CD4-positive, alpha-beta T cell treated with Interferon alpha-2 for 1 hour (primary cell): ENCODE measurements at regions not wholly inside any gene's neighbourhood (a gene's known extent, or its start where the extent isn't known, plus 50 kb on each side); places are given as distances from the start of the nearest gene placed in this dataset.
"Not testable (repeated sequence)": the region's sequence is repeated elsewhere in the genome, so short reads cannot be mapped to it uniquely, and the experiment has no call there.

Source experiments
- DNase-seq, 2 donors: peaks; one replicate each; pipeline ENCODE4 v3.0.0-alpha.2; 2020 to 2022

DNA sequence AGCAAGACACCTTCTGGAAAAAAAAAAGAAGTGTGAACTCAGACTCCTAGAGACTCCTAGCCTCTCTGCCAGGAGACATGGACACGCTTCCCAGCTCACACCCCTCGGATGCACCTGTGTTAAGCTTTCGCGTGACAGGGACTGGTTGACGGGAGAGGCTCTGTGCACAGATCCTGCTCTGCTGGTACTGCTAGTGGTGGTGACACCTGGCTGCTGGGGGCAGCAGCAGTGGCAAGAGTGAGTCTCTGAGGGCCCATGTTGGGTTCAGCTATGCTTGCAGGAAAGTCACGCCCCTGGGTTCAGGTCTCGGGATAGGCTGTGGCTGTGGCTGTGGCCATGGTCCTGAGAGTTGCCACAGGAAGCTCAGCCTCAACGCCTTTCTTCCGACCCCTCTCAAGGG, 81.1 kb downstream of the XRCC2 start:
- DNase-seq: no peak

DNA sequence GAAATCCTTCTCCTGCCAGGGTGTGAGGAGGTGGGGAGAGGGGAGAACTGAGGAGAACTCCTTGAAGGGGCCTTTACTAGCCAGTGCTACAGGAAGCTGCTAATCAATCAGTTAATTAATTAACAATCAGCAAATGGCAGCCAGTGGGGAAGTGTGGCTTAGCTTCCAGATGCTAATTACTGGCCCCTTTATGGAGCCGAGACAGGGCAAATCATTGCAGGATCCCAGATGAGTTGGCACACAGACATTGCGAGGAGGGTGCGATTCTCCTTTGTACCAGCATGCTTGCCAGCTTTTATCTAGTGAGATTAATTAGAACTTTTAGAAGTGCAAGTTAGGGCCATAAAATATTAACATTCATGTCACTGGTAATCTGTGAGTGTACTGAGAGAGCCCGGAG, 84.0 kb downstream of the XRCC2 start:
- no peak for DNase-seq

DNA sequence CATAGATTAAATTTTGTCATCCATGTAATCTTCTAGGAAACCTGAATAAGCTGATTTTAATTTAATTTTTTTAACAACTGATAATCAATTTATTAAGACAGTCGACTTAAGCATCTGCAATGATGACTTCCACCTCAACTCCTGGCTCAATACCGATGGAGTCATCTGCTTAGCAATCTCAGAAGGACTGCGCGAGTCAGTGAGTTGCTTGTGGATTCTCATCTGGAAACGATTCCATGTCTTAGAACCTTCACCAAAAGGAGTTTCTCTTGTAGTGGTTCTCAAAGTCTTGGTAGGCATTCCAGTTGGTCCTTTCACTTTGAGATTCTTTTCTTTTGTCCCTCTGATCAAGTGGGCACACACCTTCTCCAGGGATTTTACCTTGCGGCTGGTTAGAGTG, 85.5 kb downstream of the XRCC2 start:
- DNase-seq: no peak

DNA sequence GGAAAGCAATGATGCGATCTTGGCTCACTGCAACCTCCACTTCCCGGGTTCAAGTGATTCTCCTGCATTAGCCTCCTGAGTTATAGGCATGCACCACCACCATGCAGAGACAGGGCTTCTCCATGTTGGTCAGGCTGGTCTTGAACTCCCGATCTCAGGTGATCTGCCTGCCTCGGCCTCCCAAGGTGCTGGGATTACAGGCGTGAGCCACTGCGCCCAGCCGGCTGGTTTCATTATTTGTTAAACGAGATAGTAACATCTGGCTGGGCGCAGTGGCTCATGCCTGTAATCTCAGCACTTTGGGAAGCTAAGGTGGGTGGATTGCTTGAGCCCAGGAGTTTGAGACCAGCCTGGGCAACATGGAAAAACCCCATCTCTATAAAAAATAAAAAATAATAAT, 86.1 kb downstream of the XRCC2 start:
- not testable (repeated sequence) for DNase-seq

DNA sequence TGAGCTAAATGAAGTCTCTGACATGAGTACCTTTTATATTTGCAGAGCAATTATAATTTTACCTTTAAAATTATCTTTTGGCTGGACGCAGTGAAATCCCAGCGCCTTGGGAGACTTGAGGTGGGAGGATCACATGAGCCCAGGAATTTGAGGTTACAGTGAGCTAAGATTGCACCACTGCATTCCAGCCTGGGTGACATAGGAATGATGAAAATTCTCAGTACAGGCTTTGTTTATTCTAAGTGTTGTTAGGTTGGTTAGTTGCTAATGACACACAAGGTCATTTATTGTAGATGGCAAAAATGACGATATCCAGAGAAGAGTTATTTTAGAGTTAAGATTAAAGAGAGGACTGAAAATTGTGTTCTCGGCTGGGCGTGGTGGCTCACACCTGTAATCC, 87.6 kb downstream of the XRCC2 start:
- no peak for DNase-seq

DNA sequence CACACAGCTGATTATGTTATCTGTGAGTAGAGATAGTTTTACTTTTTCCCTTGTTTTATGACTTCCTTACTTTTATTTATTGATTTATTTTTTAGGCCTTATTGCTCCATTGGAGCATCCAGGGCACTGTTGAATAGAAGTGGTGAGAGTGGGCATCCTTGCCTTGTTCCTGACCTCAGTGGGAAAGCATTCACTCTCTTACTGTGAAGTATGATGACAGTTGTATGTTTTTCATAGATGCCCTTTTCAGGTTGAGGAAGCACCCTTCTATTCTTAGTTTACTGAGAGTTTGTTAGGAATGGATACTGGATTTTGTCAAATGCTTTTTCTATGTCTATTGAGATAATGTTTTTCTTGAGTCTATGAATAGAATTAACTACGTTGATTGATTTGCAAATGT, 88.6 kb downstream of the XRCC2 start:
- DNase-seq: no peak

DNA sequence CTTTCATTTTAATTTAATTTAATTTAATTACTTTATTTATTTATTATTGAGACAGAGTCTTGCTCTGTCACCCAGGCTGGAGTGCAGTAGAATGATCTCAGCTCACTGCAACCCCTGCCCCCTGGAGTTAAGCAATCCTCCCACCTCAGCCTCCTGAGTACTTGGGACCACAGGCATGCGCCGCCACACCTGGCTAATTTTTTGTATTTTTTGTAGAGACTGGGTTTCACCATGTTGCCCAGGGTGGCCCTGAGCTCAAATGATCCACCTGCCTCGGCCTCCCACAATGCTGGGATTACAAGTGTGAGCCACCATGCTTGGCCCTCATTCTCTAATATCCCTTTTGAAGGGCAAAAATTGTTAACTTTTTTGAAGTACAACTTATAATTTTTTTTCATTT, 92.9 kb downstream of the XRCC2 start:
- no peak for DNase-seq

DNA sequence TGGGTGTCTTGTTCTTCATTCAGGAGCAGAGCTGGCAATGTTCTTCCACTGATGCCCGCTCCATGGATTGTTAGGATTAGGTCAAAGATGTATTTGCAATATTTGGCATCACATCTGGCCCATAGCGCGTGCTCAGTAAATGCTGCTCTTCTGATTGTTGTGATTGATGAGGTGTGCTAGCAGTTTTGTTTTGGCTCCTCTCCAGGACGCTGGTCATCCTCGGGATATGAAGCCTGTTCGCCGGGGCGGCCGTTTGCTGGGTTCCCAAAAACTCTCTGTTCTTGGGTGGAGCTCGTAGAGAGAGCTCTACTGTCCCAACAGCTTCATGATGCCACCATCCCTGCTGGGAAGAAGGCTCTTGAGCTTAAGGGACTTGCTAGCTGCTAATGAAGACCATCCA, 96.9 kb downstream of the XRCC2 start:
- no peak for DNase-seq

DNA sequence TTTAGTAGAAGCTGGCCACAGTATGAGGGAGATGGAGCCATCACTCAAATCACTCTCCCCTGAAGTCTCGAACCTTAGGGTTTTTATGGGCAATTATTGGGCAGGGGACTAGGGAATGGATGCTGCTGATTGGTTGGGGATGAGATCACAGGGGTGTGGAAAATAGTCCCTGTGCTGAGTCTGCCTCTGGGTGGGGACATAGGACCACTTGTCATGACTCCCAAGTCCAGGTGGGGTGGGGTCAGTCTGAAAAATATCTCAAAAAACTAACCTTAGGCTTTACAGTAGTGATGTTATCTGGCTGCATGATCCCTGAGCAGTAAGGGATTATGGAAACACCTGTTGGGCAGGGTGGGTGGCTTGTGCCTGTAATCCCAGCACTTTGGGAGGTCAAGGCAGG, 98.6 kb downstream of the XRCC2 start:
- no peak for DNase-seq

DNA sequence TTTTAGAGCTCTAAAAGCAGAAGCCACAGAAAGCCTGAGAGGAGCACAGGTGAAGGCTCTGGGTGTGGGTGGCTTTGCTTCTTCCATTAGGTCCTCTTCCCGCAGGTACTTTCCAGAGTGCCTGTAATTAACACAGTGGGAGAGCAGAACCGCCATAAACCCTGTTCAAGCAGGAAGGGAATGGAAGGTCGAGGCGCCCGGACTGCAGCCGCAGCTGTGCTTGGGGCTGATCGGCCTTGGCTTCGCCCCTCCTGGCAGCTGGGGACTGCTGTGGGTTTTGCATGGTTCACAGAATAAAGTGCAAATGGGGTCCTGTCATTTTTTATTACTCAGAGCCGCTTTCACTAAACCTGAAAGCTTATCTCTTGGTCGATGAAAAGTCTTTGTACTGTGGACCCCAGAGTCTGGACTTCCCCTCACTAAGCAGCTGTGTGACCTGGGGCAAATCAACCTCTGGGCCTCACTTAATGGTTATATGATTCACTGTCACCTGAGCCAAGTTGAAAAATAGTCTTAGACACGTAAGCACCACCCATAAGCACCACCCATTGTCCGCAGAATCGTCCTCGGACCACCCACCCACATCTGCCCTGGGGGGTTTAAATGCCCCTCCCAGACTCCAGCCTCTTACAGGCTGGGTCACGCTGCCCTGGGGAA, 100.9 kb downstream of the XRCC2 start:
- DNase-seq: no peak

DNA sequence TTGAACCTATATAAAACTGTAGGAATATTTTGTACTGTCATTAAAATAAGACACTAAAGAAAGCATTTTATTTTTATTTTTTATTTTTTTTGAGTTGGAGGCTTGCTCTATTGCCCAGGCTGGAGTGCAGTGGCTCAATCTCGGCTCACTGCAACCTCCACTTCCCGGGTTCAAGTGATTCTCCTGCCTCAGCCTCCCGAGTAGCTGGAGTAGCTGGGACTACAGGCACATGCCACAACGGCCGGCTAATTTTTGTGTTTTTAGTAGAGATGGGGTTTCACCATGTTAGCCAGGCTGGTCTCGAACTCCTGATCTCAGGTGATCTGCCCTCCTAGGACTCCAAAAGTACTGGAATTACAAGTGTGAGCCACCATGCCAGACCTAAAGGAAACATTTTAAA, 102.8 kb downstream of the XRCC2 start:
- DNase-seq: not testable (repeated sequence)

DNA sequence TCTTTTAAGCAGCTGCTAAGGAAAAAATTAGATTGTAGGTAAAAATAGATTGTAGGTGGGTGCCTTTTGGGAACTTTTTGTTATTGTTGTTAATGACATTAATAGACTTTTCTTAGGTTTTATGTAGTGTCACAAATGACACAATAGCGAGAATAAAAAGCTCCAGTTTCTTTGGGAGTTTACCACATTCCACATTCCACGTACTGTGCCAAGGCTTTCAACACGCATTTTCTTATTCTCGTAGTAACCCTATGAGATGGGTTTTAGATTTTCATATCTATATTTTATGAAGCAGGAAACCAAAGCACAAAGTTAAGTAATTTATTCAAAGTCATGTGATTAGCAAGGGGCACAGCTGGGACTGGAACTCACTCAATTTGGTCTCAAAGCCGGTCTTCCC, 103.8 kb downstream of the XRCC2 start:
- DNase-seq: no peak

DNA sequence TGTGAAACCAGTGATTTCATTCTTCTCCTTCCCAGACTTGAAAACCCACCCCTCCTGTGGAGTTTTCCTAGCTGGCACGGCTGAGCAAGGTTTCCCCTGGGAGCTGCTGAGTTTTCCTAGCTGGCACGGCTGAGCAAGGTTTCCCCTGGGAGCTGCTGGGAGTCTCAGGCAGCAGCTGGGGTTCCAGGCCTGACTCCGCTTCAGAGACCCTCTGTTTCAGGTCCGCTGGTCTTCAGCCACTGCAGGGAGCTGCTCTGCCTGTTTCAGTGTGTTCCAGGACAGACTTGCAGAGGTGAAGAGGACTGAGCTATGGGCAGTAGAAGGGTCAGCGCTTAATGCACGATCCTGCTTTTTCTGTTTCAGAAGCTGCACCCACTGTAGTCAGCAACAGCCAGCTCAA, 104.9 kb downstream of the XRCC2 start:
- no peak for DNase-seq

DNA sequence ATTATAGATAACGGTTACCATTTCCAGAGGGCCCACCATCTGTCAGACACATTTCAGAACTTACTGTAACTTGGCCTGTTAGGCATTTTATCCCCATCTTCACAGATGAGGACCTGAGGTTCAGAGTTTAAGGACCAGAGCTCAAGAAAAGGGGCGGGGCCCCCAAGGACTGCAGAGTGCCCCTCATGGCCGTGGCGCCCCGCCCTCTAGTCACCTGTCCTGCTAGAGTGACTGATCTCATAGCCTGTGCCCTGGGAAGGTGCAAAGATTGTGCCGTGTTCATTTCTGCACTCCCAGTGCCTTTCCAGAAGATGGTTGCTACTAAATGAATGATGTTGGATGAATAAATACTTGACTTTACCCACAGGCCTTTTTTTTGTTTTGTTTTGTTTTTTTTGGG, 107.0 kb downstream of the XRCC2 start:
- DNase-seq: no peak

DNA sequence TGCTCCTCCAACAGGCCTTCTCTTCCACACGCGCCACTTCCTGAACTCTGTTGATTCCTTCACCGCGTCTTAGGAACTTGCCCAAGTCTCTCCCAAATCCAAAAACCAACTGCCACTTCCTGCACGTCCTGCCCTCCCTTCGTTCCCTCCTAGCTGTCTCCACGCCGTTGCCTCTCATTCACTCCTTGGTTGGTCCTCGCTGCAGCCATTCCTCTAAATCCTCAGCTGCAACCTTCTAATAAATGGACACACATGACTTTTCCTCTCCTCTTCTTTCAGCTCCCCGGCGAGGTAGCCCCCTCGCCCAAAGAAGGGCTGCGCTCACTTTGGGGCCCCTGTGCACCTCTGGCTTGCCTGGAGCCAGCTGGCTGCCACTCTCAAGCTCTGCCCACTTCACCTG, 110.2 kb downstream of the XRCC2 start:
- DNase-seq: no peak

DNA sequence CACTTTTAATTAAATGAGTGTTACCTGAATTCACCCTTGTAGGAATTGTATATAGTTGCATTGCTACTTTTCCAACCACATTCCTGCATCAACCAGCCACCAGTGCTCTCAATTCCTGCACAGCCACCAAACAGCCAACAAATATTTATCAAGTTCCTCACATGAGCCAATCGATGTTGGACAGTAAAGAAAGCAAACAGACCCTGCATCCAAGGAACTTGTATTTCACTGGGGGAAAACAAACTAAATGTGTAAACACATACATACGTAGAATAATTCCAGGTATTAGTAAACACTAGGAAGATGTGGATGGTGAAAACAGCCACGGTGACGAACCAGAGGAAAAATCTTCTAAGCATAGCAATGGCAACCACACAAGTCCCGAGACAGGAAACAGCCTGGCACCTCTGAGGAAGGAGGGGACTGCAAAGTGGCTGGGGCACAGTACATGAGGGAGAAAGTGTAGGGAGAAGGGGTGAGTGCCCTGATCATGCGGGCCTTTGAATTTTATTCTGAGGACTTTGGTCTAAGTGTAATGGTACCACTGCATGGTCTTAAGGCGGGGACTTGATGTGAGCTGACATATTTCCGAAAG, 111.2 kb downstream of the XRCC2 start:
- no peak for DNase-seq

DNA sequence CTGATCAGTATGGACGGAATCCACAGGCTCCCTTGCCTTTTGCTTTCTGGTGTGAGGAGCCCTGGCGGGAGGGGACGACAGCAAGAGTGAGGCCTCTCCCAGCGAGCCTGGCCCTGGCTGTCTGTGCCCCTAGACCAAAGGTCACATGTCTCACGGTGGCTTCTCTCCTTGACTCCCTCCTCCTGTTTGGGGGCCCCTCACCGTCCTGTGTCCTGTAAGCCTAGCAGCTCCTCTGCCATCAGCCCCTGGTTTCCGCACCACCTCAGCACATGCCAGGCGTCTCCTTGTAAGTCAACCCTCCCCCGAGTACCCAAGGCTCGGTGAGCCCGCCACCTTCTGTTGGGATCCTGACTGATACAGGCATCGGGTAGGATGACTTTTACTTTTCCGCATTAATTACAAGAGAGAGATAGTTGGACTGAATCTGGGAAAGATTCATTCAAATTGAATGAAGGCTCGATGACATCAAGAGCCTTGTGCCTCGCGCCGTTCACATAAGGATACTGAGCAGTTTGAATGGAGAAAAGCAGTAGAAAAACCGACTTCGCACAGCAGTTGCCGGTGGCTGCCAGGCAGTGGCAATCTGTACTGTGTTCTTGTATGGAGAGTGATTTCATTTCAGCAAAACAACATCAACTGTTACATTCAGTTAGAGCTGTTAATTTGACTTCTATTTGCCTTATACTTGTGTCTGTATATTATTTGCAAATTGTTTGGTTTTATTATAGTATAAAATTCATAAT, 119.8 kb downstream of the XRCC2 start:
- no peak for DNase-seq

DNA sequence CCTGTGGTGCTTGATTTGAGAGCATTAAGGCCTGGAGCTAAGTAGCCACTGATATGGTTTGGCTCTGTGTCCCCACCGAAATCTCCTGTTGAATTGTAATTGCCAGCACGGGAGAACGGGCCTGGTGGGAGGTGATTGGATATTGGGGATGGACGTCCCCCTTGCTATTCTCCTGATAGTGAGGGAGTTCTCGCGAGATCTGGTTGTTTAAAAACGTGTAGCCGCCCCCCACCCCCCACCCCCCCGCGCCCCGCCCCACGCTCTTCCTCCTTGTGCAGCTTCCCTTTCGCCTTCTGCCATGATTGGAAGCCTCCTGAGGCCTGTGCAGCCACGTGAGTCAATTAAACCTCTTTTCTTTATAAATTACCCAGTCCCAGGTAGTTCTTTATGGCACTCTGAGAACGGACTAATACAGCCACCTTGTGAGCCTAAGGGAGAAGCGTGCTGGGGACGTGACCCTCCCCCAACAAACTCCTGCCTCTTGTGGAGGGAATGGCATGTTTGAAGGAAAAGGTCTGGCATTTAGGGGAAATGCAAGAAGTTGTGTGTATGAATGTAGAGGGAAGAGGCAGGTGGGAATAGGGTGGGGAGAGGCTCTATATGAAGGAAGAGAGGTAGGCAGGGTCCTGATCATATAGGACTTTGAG, 118.0 kb upstream of the KMT2C start:
- DNase-seq: no peak

DNA sequence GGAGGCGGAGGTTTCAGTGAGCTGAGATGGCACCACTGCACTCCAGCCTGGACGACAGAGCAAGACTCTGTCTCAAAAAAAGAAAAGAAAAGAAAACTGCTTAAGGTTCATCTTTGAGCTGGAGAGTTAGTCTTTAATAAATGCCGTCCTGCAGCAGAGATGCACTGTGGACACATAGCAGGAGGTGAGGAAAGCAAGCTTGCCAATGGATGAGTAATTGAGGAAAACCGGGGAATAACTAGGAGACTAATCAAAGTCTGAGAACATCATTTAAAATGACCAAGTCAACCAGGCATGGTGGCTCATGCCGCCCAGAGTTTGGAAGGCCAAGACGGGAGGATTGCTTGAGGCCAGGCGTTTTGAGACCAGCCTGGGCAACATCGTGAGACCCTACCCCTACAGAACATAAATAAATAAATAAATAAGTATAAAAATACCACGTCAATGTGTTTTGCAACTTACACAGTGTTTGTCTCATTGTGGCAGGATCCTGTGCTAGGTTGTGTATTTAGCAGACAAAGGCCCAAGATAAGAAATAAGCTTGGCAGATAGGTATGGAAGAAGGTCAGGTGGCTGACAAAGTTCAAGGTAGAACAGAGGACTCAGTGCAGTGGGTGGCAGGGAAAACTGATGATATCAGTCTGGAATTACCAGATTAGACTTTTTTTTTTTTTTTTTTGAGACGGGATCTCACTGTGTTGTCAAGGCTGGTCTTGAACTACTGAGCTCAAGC, 115.7 kb upstream of the KMT2C start:
- no peak for DNase-seq

DNA sequence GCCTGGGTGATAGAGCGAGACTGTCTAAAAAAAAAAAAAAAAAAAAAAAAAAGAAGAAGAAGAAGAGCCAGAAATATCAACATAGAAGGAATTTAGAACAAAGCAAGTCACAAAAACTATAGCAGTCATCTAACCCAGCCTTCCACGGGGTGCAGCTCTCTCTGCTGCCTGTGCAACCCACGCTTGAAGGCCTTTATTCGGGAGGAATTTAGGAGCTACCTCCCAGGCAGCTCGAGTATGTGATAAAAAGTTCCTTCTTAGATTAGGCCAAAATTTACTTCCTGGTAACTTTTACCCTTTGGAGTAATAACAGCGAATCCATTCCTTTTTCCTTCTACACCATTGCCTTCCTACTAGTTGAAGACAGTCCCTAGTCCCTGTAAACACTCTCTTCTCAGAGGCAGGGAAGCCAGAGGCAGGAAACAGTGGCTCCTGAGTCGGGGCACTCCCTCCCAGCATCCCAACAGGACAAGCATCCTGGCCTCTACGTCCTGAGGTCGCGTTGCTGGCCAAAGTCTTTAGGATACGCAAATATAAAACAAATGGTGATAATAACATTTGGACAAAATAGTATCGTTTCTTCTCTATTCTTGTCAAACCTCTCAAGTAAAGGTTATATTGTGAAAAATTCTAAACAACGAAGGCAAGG, 109.3 kb upstream of the KMT2C start:
- no peak for DNase-seq

DNA sequence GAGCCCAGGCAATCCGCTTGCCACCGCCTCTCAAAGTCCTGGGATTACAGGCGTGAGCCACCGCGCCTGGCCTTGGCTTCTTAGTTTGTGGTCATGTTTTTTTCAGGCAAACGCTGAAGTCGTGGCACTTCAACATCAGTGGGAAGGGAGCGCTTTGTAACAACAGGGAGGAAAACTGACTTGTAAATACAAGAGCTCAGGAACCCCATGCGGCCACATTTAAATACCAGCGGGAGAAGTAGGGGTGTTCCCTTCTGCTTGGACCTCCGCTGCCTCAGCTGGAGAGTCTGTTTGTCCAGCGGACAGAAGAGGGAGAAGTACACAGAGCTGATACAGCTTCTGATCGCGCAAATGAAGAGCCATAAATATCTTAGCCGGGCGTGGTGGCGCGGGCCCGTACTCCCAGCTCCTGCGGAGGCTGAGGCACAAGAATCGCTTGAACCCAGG, 108.7 kb upstream of the KMT2C start:
- DNase-seq: no peak

DNA sequence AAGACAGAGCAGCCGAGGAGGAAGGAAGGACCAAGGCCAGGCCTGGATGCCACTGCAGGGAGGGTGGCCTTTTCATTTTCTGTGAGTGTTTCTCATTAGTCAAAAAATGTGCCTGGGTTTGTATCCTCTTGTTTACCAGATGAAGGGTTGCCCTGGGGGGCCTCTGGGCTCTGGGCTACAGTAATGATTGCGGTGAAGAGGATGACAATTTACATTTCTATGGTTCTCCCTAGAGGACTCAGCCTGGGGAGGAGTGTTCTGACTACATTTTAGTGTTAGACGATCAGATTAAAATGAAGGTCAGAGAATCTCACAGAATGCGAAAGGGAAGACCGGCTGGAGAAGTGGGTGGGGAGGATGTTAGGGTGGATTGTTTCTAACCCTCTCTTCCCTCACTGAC, 108.0 kb upstream of the KMT2C start:
- no peak for DNase-seq

DNA sequence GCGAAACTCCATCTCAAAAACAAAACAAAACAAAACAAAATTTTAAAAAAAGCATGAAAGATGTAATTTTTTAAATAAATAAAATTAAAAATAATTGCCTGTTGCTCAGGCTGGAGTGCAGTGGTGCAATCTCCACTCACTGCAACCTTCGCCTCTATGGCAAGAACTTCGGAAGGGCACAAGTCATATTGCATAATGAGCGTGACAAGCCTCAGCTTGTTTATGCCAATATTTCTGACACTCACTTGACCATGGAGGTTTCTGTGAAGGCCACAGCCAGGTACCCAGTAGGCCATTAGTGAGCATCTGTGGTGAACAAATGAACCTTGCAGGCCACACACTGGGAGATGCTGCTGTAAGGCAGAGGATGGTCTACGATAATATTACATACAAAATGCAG, 106.1 kb upstream of the KMT2C start:
- no peak for DNase-seq
